ENCODE measurements at regions not wholly inside any gene's neighbourhood (a gene's known extent, or its start where the extent isn't known, plus 50 kb on each side); places are given as distances from the start of the nearest gene placed in this dataset.
"Not testable (repeated sequence)": the region's sequence is repeated elsewhere in the genome, so short reads cannot be mapped to it uniquely, and the experiment has no call there.

DNA sequence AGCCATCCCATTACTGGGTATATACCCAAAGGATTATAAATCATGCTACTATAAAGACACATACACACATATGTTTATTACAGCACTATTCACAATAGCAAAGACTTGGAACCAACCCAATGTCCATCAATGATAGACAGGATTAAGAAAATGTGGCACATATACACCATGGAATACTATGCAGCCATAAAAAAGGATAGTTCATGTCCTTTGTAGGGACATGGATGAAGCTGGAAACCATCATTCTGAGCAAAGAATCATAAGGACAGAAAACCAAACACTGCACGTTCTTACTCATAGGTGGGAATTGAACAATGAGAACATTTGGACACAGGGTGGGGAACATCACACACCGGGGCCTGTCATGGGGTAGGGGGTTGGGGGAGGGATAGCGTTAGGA is 60.3 kb upstream of the NMU start:
- H3K36me3 Mint-ChIP-seq (ENCODE audit: low read depth); H3K4me1 Mint-ChIP-seq; H3K4me3 Mint-ChIP-seq; POLR2A ChIA-PET; intact Hi-C loops (cut with DNase I, micrococcal nuclease); ATAC-seq; H3K27ac Mint-ChIP-seq; CTCF ChIA-PET; DNase-seq; H3K9me3 Mint-ChIP-seq (ENCODE audit: low read depth): not testable (repeated sequence)
- peaks cover 26% of the 10 kb centered on the region for H3K27me3 Mint-ChIP-seq

DNA sequence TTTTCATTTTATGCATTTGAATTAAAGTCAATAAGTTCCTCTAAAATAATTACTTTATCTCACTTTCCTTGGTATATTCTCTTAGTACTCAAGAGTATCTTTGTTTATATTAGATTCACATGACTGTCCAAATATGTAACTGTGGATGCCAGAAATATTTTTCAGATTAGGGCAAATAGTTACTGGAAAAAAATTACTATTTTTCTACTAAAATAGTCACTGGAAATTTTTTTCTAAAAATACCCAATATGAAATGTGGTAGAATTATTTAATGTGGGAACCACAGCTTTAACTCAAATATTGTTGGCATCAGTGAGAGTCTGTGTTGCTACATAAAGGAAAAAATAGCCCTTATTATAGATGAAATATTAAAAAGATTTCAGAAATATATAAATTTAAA is 70.4 kb upstream of the NMU start:
- H3K27me3 Mint-ChIP-seq = peaks cover 11% of the 10 kb centered on the region
- intact Hi-C loops (cut with DNase I, micrococcal nuclease) = no loop called here
- ChIA-PET CTCF (no interaction called here), POLR2A (no interaction called here)
- no peak for DNase-seq
- H3K36me3 Mint-ChIP-seq (ENCODE audit: low read depth) = no peaks in the 10 kb centered on the region
- no peak overlapping the region for H3K4me3 Mint-ChIP-seq
- no peaks in the 10 kb centered on the region for H3K4me1 Mint-ChIP-seq
- H3K9me3 Mint-ChIP-seq (ENCODE audit: low read depth) = no peaks in the 10 kb centered on the region
- no peak for ATAC-seq
- H3K27ac Mint-ChIP-seq = no peak overlapping the region

DNA sequence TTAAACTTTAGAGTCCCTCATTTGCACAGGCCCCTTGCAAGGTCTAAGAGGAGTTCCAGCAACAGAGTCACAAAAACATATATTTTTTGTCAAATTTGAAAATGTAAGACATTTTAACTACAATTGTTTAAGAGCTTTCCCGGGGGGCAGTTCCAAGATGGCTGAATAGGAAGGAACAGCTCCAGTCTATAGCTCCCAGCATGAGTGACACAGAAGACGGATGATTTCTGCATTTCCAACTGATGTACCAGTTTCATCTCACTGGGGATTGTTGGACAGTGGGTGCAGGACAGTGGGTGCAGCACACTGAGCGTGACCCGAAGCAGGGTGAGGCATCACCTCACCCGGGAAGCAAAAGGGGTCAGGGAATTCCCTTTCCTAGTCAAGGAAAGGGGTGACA is 71.4 kb upstream of the NMU start:
- ChIA-PET POLR2A (no interaction called here), CTCF (no interaction called here)
- no peak for ATAC-seq
- Mint-ChIP-seq H3K9me3 (ENCODE audit: low read depth) (no peaks in the 10 kb centered on the region), H3K4me1 (no peaks in the 10 kb centered on the region), H3K36me3 (ENCODE audit: low read depth) (no peaks in the 10 kb centered on the region), H3K27me3 (peaks cover 11% of the 10 kb centered on the region), H3K4me3 (no peak overlapping the region), H3K27ac (no peak overlapping the region)
- intact Hi-C loops (cut with DNase I, micrococcal nuclease) = no loop called here
- no peak for DNase-seq

DNA sequence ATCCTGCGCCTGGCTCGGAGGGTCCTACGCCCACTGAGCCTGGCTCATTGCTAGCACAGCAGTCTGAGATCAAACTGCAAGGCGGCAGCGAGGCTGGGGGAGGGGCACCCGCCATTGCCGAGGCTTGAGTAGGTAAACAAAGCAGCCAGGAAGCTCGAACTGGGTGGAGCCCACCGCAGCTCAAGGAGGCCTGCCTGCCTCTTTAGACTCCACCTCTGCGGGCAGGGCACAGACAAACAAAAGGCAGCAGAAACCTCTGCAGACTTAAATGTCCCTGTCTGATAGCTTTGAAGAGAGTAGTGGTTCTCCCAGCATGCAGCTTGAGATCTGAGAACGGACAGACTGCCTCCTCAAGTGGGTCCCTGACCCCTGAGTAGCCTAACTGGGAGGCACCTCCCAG is 71.9 kb upstream of the NMU start:
- H3K4me1 Mint-ChIP-seq; ATAC-seq; DNase-seq; intact Hi-C loops (cut with DNase I, micrococcal nuclease); H3K9me3 Mint-ChIP-seq (ENCODE audit: low read depth); POLR2A ChIA-PET; H3K27ac Mint-ChIP-seq; H3K36me3 Mint-ChIP-seq (ENCODE audit: low read depth); H3K4me3 Mint-ChIP-seq: not testable (repeated sequence)
- H3K27me3 Mint-ChIP-seq = peaks cover 11% of the 10 kb centered on the region
- CTCF ChIA-PET = interaction anchor here (0.7 kb wide), 1 partner anchor 1044 kb away, joined by 3 read pairs; no protein-coding TSS in a partner anchor

DNA sequence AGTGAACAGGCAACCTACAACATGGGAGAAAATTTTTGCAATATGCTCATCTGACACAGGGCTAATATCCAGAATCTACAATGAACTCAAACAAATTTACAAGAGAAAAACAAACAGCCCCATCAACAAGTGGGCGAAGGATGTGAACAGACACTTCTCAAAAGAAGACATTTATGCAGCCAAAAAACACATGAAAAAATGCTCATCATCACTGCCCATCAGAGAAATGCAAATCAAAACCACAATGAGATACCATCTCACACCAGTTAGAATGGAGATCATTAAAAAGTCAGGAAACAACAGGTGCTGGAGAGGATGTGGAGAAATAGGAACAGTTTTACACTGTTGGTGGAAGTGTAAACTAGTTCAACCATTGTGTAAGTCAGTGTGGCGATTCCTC is 76.7 kb upstream of the NMU start:
- H3K4me3 Mint-ChIP-seq; H3K9me3 Mint-ChIP-seq (ENCODE audit: low read depth); CTCF ChIA-PET; H3K36me3 Mint-ChIP-seq (ENCODE audit: low read depth); DNase-seq; POLR2A ChIA-PET; ATAC-seq; intact Hi-C loops (cut with DNase I, micrococcal nuclease); H3K4me1 Mint-ChIP-seq; H3K27ac Mint-ChIP-seq: not testable (repeated sequence)
- peaks cover 14% of the 10 kb centered on the region for H3K27me3 Mint-ChIP-seq

DNA sequence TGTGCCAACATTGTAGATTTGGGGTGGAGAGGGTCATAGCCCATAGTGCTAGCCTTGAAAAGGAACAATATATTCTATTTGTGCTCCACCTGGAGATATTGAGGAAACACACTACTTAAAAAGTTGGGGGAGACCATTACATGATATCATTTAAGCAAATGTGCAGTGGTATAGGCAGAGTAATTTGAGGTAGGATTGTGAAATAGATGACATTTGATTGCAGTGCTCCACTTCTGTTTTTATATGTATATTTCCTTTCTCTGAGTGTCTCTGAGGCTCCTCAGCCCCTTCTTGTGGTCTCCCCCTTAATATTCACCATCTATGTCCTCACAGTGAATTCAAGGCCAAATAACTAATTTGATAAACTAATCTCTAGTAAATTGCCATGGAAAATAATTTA is 85.6 kb upstream of the NMU start:
- H3K27me3 Mint-ChIP-seq = peaks cover 2% of the 10 kb centered on the region
- POLR2A ChIA-PET = no interaction called here
- H3K27ac Mint-ChIP-seq = no peak overlapping the region
- H3K9me3 Mint-ChIP-seq (ENCODE audit: low read depth) = no peaks in the 10 kb centered on the region
- ATAC-seq (no peak), DNase-seq (no peak)
- intact Hi-C loops (cut with DNase I, micrococcal nuclease) = no loop called here
- H3K36me3 Mint-ChIP-seq (ENCODE audit: low read depth) = no peaks in the 10 kb centered on the region
- H3K4me3 Mint-ChIP-seq = no peak overlapping the region
- no peaks in the 10 kb centered on the region for H3K4me1 Mint-ChIP-seq
- CTCF ChIA-PET = interaction anchor here (0.6 kb wide), 1 partner anchor 574 kb away, joined by 3 read pairs; no protein-coding TSS in a partner anchor

DNA sequence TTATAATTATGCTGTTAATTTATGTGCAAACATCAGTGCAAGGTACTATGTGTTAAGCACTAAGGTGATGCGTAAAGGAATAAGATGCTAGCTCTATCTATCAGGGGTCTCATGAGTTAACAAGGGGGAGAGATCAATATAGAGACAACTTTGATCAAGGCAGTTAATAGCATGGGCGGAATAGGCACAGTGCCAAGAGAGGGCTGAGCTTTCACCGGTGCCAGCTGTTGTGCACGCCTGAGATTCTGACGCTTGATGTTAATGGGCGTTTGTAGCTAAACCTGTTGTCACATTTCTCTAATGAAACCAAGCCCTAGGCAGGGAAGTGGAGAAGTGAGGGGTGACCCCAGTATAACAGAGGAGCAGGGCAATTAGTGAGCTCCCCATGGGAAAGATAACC is 86.0 kb upstream of the NMU start:
- H3K27me3 Mint-ChIP-seq = peaks cover 2% of the 10 kb centered on the region
- CTCF ChIA-PET = interaction anchor here (0.6 to 0.7 kb wide), 2 partner anchors 574 to 804 kb away, joined by 3 read pairs; no protein-coding TSS in a partner anchor

DNA sequence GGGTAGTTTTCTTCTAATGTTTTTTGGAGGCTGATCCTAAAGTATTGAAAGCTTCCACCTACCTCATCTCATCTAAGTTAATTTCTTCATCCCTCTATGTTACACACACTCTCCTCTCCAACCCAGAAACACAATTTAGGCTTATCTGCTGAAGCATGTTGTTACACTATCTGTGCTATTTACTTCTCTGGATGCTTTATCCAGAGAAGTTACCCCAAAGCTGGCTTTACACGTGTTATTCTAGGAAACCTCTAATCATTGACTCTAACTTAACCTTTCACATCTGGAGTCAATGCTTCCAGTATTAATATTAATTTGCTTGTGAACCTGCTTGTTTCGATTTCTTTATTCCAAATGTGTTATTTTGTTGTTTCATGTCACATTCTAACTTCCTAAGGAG is 87.3 kb upstream of the NMU start:
- ATAC-seq = no peak
- peaks cover 2% of the 10 kb centered on the region for H3K27me3 Mint-ChIP-seq
- POLR2A ChIA-PET = no interaction called here
- H3K4me1 Mint-ChIP-seq = no peaks in the 10 kb centered on the region
- intact Hi-C loops (cut with DNase I, micrococcal nuclease) = no loop called here
- H3K4me3 Mint-ChIP-seq = no peak overlapping the region
- no peaks in the 10 kb centered on the region for H3K9me3 Mint-ChIP-seq (ENCODE audit: low read depth)
- no peaks in the 10 kb centered on the region for H3K36me3 Mint-ChIP-seq (ENCODE audit: low read depth)
- CTCF ChIA-PET = no interaction called here
- H3K27ac Mint-ChIP-seq = no peak overlapping the region
- no peak for DNase-seq

More for the DNA sequence above, 86.0 kb upstream of the NMU start:
- Mint-ChIP-seq H3K9me3 (ENCODE audit: low read depth) (no peaks in the 10 kb centered on the region), H3K36me3 (ENCODE audit: low read depth) (no peaks in the 10 kb centered on the region), H3K27ac (no peak overlapping the region), H3K4me3 (no peak overlapping the region), H3K4me1 (no peaks in the 10 kb centered on the region)
- POLR2A ChIA-PET = no interaction called here
- ATAC-seq = no peak
- no peak for DNase-seq
- intact Hi-C loops (cut with DNase I, micrococcal nuclease) = no loop called here

DNA sequence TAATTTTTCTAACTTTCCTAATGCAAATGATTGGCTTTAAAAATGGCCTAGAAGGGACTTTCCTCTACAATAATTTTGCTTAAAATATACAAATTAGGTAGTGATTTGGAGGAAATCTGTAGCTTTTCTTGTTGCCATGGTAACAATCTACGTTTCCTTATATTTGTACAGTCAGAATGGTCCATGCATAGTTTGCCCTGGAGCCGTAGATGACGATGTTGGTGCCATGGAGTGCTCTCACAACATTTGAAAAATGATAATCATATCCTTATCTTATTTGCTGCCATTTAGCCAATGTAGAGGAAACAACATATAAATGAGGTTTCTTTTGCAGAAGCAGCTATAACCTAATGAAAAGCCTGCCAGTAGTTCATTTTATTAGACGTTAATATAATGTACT is 89.0 kb upstream of the NMU start:
- CTCF ChIA-PET = interaction anchor here (0.5 kb wide), 1 partner anchor 1653 kb away, joined by 4 read pairs; no protein-coding TSS in a partner anchor

DNA sequence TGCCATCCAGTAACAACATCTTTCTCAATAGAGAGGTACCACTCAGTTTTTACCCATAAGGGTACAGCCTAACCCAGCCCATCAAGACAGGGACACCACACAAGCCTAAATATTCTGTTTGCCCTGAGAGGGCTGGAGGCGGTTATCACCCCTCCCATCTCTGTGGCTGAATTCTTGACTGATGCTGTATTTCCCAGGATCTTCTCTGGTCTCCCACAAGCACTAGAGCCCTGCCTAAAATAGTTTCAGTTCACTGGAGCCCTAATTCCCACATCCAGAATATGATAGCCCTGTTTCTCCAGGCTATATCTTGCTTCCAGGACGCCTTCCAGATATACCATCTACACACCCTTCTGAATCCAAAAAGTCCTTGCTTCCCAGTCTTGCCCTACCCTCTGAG is 91.6 kb upstream of the NMU start:
- Mint-ChIP-seq H3K4me1 (no peaks in the 10 kb centered on the region), H3K9me3 (ENCODE audit: low read depth) (no peaks in the 10 kb centered on the region), H3K36me3 (ENCODE audit: low read depth) (no peaks in the 10 kb centered on the region), H3K27ac (no peak overlapping the region), H3K27me3 (peaks cover 14% of the 10 kb centered on the region), H3K4me3 (no peak overlapping the region)
- ChIA-PET CTCF (no interaction called here), POLR2A (interaction anchor here (0.7 kb wide), 1 partner anchor 719 kb away, joined by 4 read pairs; no protein-coding TSS in a partner anchor)
- ATAC-seq (no peak), DNase-seq (no peak)
- intact Hi-C loops (cut with DNase I, micrococcal nuclease) = no loop called here

More for the DNA sequence above, 89.0 kb upstream of the NMU start:
- POLR2A ChIA-PET = no interaction called here
- no peaks in the 10 kb centered on the region for H3K9me3 Mint-ChIP-seq (ENCODE audit: low read depth)
- ATAC-seq (no peak), DNase-seq (no peak)
- H3K36me3 Mint-ChIP-seq (ENCODE audit: low read depth) = no peaks in the 10 kb centered on the region
- no peak overlapping the region for H3K27ac Mint-ChIP-seq
- H3K4me3 Mint-ChIP-seq = no peak overlapping the region
- peaks cover 3% of the 10 kb centered on the region for H3K27me3 Mint-ChIP-seq
- intact Hi-C loops (cut with DNase I, micrococcal nuclease) = no loop called here
- no peaks in the 10 kb centered on the region for H3K4me1 Mint-ChIP-seq

DNA sequence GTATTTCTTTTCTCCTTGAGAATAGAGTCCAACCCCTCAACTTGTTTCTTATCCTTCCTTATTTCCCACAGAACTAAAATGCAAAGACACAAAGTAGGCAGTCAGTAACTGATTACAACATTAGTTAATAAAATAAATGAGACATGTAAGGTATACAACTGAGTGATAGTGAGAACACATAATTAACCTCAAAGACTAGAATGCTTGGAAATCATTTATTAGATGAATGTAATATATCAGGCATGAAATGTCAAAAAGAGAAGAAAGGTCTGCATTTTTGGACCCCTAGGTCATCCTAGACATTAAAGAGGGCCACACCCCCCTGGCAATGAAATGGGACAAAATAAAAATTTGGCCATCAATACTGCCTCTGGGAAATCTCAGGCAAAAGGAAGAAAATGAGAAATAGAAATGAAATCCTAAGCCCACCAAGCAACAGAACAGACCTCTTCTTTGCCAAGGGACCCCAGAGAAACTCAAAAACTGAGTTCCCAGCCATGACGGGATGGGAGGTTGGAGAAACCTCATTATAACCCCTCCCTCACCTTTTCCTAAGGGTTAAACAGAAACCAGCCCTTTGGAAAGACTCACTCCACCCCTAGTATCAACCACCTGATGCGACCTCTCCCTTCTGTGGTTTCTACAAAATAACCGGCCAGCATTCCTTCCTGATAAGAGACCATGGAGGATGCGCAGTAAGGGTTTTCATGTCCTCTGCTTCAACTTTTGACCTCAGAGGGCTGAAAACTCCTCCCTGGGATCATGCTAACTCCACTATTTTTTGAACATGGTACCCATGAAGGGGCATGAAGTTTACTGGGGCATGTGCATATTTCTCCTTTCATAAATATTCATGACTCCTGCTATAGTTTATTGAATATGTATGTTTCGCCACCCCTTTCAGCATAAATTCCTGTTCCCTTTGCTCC is 90.0 kb upstream of the EXOC1L start:
- H3K27ac Mint-ChIP-seq = no peak overlapping the region
- intact Hi-C loops (cut with DNase I, micrococcal nuclease) = loop anchor here in 1 of 2 experiments (10.0 kb wide), 1 partner anchor 285 kb away; no protein-coding TSS in a partner anchor
- ChIA-PET CTCF (no interaction called here), POLR2A (no interaction called here)
- no peaks in the 10 kb centered on the region for H3K36me3 Mint-ChIP-seq (ENCODE audit: low read depth)
- peaks cover 14% of the 10 kb centered on the region for H3K27me3 Mint-ChIP-seq
- H3K4me1 Mint-ChIP-seq = no peaks in the 10 kb centered on the region
- no peaks in the 10 kb centered on the region for H3K9me3 Mint-ChIP-seq (ENCODE audit: low read depth)
- ATAC-seq = no peak
- DNase-seq = no peak
- no peak overlapping the region for H3K4me3 Mint-ChIP-seq

DNA sequence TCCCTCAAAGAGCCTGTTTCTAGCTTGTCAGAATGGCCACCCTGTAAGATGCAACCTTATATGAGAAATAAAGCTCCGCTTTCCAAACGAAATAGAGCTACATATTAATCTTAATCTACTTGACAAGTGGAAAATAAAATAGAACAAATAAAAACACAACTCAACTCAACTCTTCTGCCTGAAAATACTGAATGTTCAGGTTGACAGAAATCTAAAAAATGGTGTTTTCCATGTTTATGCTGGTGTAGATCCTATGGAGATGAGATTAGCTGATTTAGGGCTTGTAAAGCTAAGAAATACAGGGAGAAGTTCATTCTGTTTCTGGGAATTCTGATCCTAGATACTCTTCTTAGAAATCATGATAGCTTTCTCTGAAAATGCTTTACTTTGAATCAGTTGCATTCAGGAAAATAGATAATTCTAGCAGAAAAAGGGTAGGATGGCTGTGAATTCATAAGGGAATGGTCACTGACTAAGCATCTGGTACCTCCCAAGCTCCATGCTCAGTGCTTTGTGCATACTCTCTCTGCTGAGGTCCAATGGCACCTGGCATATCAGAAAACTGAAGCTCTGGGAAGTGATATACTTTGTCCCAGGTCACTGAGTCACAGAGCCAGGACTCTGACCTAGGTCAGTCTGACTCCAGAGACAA is 89.2 kb upstream of the EXOC1L start:
- no peak overlapping the region for H3K4me3 Mint-ChIP-seq
- DNase-seq (no peak), ATAC-seq (no peak)
- H3K27ac Mint-ChIP-seq = no peak overlapping the region
- CTCF ChIA-PET = no interaction called here
- POLR2A ChIA-PET = no interaction called here
- H3K9me3 Mint-ChIP-seq (ENCODE audit: low read depth) = no peaks in the 10 kb centered on the region
- H3K36me3 Mint-ChIP-seq (ENCODE audit: low read depth) = no peaks in the 10 kb centered on the region
- intact Hi-C loops (cut with DNase I, micrococcal nuclease) = loop anchor here in 1 of 2 experiments (10.0 kb wide), 1 partner anchor 286 kb away; no protein-coding TSS in a partner anchor
- no peaks in the 10 kb centered on the region for H3K4me1 Mint-ChIP-seq
- peaks cover 21% of the 10 kb centered on the region for H3K27me3 Mint-ChIP-seq
